ENCODE measurements at regions not wholly inside any gene's neighbourhood (a gene's known extent, or its start where the extent isn't known, plus 50 kb on each side); places are given as distances from the start of the nearest gene placed in this dataset.
A peak's percentile ranks its signal among the peaks of the same experiment; 100 is the strongest.

DNA sequence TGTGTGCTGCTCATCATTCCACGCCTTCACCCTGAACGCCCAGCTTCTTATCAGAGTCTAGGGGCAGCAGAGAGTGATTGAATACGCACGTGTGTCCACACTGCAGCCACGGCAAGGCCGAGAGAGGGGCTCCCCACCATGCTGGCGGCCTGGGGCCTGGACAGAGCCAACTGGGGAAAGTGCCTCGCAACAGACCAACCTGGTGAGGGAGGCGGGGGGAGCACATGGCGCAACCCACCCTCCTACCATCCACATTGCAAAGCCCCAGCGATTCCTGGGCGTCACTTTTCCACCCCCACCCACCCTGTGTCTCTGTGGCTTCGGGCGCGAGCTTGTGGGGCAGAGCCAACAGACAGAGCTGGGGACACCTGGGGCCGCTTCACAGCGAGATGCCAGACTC, 66.4 kb upstream of the DUSP22 start:
- DNase-seq (ENCODE audit: low spot score), result no peak
- in situ Hi-C loops (cut with MboI; ENCODE audit: low pct_unique_long_range_greater_than_20kb, low sequenced_read_pairs, unreplicated experiment), result no loop called here
- TF ChIP-seq, protein P1, sequence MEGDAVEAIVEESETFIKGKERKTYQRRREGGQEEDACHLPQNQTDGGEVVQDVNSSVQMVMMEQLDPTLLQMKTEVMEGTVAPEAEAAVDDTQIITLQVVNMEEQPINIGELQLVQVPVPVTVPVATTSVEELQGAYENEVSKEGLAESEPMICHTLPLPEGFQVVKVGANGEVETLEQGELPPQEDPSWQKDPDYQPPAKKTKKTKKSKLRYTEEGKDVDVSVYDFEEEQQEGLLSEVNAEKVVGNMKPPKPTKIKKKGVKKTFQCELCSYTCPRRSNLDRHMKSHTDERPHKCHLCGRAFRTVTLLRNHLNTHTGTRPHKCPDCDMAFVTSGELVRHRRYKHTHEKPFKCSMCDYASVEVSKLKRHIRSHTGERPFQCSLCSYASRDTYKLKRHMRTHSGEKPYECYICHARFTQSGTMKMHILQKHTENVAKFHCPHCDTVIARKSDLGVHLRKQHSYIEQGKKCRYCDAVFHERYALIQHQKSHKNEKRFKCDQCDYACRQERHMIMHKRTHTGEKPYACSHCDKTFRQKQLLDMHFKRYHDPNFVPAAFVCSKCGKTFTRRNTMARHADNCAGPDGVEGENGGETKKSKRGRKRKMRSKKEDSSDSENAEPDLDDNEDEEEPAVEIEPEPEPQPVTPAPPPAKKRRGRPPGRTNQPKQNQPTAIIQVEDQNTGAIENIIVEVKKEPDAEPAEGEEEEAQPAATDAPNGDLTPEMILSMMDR (IDR thresholded peaks at IDR 0.05; ENCODE audit: extremely low read depth, insufficient read depth, missing control alignments), result no peak

DNA sequence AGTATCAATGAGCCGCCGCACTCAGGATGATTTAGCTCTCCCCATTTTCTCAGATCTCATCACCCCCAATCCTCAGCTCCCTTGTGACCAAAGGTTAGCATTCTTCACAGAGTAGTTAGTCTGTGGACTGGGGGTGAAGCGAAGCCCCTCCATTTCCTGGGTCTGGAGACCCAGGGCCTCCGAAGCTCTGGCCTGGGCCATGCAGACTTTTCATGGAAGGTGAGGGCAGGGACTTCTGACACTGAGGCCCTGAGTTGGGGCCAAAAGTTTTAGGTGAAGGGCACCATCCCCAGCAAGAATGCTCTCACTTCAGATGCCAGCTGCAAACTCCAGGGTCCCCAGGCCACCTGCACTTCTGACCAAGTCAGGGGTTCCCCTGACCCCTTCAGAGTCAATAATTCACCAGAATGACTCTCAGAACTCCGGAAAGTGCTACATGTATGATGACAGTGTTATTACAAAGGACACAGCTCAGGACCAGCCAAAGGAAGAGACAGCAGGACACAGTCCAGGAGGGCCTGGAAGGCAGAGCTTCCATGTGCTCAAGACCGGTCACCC, 65.7 kb upstream of the DUSP22 start:
- TF ChIP-seq, protein P1 (IDR thresholded peaks at IDR 0.05; ENCODE audit: extremely low read depth, insufficient read depth, missing control alignments), result no peak
- DNase-seq (ENCODE audit: low spot score), result no peak
- in situ Hi-C loops (cut with MboI; ENCODE audit: low pct_unique_long_range_greater_than_20kb, low sequenced_read_pairs, unreplicated experiment), result no loop called here

DNA sequence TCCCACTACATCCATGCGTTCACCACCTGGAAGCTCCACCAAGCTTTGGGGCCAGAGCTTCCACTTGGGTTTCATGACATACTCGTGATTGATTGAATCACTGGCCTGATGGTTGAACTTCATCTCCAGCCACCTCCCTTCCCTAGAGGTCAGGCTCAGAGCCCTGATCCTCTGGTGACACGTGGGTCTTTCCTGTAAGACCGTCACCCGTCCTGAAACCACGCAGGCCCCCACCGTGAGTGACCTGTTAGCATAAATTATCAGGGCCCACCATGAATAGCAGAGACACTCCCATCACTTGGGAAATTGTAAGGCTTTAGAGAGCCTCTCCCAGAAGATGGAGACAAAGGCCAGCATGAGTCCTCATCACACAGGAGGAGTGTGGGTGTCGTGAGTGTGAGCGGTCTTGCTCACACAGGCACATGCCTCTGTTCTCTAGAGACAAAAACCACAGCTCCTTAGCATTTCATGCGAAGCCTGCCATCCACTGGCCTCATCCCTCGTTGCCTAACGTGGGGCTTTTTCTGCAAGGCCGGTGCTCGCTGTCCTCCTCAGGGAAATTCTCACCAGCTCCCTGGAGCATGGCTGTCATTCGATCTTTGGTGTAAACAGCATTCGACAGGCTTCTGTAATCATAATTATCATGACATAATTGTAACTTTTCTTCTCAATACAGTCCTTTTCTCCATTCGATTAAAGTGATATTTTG, 65.1 kb upstream of the DUSP22 start:
- DNase-seq (ENCODE audit: low spot score), result peak; percentile 65
- in situ Hi-C loops (cut with MboI; ENCODE audit: low pct_unique_long_range_greater_than_20kb, low sequenced_read_pairs, unreplicated experiment), result no loop called here
- TF ChIP-seq, protein P1 (IDR thresholded peaks at IDR 0.05; ENCODE audit: extremely low read depth, insufficient read depth, missing control alignments), result peak; percentile 54

DNA sequence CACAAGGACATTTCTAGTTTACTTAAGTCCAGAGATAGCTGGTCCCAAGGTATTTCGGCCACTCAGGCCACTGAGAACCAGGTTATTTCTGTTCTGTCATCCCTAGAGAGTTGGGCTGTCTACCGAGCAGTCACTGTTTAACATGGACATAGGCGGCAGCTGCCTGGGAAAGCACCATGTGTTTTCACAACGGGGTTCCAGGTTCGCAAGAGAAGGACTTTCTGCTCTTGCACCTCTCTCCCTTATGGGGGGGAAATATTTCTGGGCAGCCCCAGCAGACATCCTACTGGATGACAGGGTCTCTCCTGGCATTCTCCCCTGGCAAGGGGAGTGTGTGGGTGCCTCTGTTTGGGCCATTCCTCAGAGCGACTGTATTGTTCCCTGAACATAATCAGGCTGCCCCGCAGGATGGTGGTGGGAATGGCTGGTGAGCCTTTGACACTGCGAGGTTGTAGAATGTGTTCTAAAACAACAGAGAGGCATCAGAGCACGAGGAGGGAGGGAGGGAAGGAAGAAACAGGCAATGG, 64.4 kb upstream of the DUSP22 start:
- in situ Hi-C loops (cut with MboI; ENCODE audit: low pct_unique_long_range_greater_than_20kb, low sequenced_read_pairs, unreplicated experiment), result no loop called here
- DNase-seq (ENCODE audit: low spot score), result peak; percentile 56
- TF ChIP-seq, protein P1 (IDR thresholded peaks at IDR 0.05; ENCODE audit: extremely low read depth, insufficient read depth, missing control alignments), result no peak

DNA sequence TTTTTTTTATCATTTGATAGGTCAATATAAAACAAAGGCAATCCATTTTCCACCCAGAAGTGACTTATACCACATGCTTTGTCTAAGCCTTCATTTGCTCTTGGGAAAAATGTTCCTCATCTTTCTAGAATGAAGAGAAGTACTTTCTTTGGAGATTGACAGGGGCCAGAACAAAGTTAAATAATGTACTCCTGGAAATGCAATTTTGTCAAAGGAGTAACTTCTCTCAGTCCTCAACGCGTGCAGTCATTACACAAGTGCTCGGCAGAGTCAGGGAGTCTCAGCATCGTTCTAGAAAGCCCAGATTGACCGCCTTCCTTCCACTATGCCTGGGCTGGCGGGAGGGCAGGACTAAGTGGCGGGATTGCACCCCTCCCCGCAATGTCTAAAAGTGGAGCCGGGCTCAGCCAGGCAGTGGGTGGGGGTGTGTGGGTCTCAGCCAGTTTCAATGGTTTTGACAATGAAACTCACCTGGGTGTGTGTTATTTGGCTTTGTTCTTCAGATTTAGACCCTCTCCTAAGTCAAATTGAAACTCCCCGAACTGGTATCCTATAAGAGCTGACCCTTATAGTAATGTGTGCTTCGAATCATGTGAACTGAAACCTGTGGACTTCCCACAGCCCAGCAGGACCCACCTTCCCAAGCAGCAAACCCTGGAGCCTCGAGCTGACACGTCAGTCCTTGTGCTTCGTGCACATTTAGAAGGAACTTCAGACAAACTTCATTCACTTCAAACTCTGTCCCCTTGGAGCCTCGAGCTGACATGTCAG, 63.2 kb upstream of the DUSP22 start:
- peak; percentile 70 for DNase-seq (ENCODE audit: low spot score)
- in situ Hi-C loops (cut with MboI; ENCODE audit: low pct_unique_long_range_greater_than_20kb, low sequenced_read_pairs, unreplicated experiment), result no loop called here
- TF ChIP-seq, protein P1 (IDR thresholded peaks at IDR 0.05; ENCODE audit: extremely low read depth, insufficient read depth, missing control alignments), result no peak

DNA sequence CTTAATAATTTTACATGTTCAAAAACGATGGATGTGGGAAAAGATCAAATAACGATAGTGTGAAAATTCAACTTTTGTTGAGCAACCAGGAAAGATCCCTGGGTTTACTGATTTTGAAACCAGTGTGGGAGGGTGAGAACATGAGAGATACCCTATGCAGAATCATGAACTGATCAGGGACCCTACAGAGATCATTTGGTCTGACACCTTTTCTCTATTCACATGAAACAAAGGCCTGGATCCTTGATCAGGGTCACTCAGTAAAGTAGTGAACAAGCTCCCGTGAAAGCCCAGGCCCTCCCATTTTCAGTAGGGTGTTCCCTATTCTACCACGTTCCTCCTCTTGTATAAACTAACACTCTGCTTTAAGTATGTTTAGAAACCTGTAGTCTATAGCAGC, 60.5 kb upstream of the DUSP22 start:
- TF ChIP-seq, protein P1 (IDR thresholded peaks at IDR 0.05; ENCODE audit: extremely low read depth, insufficient read depth, missing control alignments), result no peak
- peak; percentile 58 for DNase-seq (ENCODE audit: low spot score)
- in situ Hi-C loops (cut with MboI; ENCODE audit: low pct_unique_long_range_greater_than_20kb, low sequenced_read_pairs, unreplicated experiment), result no loop called here

Data from GM13977 (cell line).